Gastroesophageal sphincter (tissue), 4 donors: ENCODE measurements at regions not wholly inside any gene's neighbourhood (a gene's known extent, or its start where the extent isn't known, plus 50 kb on each side); places are given as distances from the start of the nearest gene placed in this dataset.

Experiments
- ATAC-seq: fragments of 150-250 bp; one replicate; pipeline ENCODE4 v1.9.1; 2016; ENCODE audit warnings: mild to moderate bottlenecking, moderate library complexity
- H3K27ac ChIP-seq, 4 donors: fragments of 200-600 bp; sonication (generic) in 3 of 4; 1 replicate in 3 of 4; 2 replicates in 1 of 4; pipeline ENCODE4 v1.5.1; 2016 to 2019
- H3K27me3 ChIP-seq: fragments of 200-600 bp; sonication (generic); one replicate; pipeline ENCODE4 v1.5.1; 2019
- H3K36me3 ChIP-seq, 2 donors: fragments of 200-600 bp; sonication (generic); one replicate each; pipeline ENCODE4 v1.5.1; 2019; ENCODE audit warnings: control low read depth in 1 of 2
- H3K4me1 ChIP-seq, 3 donors: fragments of 200-600 bp; sonication (generic); 1 replicate in 2 of 3; 2 replicates in 1 of 3; pipeline ENCODE4 v1.5.1; 2016 to 2019; ENCODE audit warnings: control low read depth in 2 of 3
- H3K4me3 ChIP-seq, 2 donors: fragments of 200-600 bp; sonication (generic); one replicate each; pipeline ENCODE4 v1.5.1; 2019; ENCODE audit warnings: mild to moderate bottlenecking in 1 of 2, moderate library complexity in 1 of 2
- H3K9me3 ChIP-seq, 3 donors: fragments of 200-600 bp; sonication (generic); one replicate each; pipeline ENCODE4 v1.5.1; 2017 to 2019; ENCODE audit warnings: control low read depth in 2 of 3
- CTCF ChIP-seq, 4 experiments: fragments of 200-600 bp in 2 of 4; fragments of 450-650 bp in 2 of 4; sonication (generic) in 1 of 4; IDR thresholded peaks; one replicate each; pipeline ENCODE4 v1.5.1; 2017 to 2019; ENCODE audit warnings: antibody characterized with exemption in 4 of 4, mild to moderate bottlenecking in 2 of 4, moderate library complexity in 2 of 4
- EP300 ChIP-seq: sonication (generic); formaldehyde crosslinking; IDR thresholded peaks from one replicate; pipeline ENCODE4 v1.6.1; 2017; ENCODE audit warnings: antibody characterized with exemption, mild to moderate bottlenecking
- POLR2A ChIP-seq, 2 donors: fragments of 450-650 bp; IDR thresholded peaks; one replicate each; pipeline ENCODE4 v1.6.1; 2017; ENCODE audit warnings: antibody characterized with exemption in 2 of 2, mild to moderate bottlenecking in 2 of 2, moderate library complexity in 1 of 2
- POLR2AphosphoS5 ChIP-seq: sonication (generic); formaldehyde crosslinking; IDR thresholded peaks from one replicate; pipeline ENCODE4 v1.6.1; 2017; ENCODE audit warnings: antibody characterized with exemption
- WGBS, 2 donors: methylation state at CpG; one replicate each; pipeline ENCODE4 v1.1.5; 2018; ENCODE audit warnings: low coverage in 1 of 2; 5-methylcytosine and 5-hydroxymethylcytosine counted together

- Histone ChIP-seq H3K9me3 (peaks cover 0 to 19% (median 0%) of the 10 kb centered on the region in 3 donors), H3K36me3 (no peaks in the 10 kb centered on the region), H3K4me3 (no peak overlapping the region), H3K27ac (no peak overlapping the region), H3K4me1 (peaks cover 0 to 15% (median 0%) of the 10 kb centered on the region in 3 donors), H3K27me3 (peaks cover 39% of the 10 kb centered on the region)
- 66 to 100% methylated on average over 1 to 2 of the region's 2 CpGs for WGBS, 2 donors
- no peak for ATAC-seq
- TF ChIP-seq POLR2AphosphoS5 (no peak), POLR2A (IDR thresholded peaks at IDR 0.05) (no peak), CTCF (IDR thresholded peaks at IDR 0.05) (no peak), EP300 (no peak)
Measured at GRCh38 chr16:86939609-86940008, 361.3 kb downstream of the FOXL1 start.

DNA sequence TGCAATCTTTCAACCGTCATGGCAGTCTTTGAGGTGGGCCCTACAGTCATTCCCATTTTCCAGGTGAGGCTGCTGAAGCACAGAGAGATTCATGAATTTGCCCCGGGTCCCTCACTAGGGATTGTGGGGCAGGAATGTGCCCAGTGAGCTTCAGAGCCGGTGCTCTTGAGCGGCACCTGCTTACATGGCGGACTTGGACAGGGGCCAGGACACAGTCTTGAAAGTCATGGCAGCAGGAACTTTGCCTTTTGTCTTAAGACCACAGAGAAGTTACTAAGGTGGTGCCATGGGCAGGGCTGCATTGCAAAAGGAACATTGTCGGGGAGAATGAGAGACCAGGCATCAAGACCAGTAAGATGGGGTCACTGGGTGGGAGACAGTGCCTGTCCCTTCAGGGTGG, 363.4 kb downstream of the FOXL1 start:
- no peaks in the 10 kb centered on the region for H3K36me3 ChIP-seq
- ATAC-seq, result no peak
- 75 to 100% methylated on average over 1 to 2 of the region's 6 CpGs for WGBS, 2 donors
- H3K9me3 ChIP-seq, result peaks cover 0 to 19% (median 0%) of the 10 kb centered on the region in 3 donors
- TF ChIP-seq POLR2A (IDR thresholded peaks at IDR 0.05) (no peak), CTCF (IDR thresholded peaks at IDR 0.05) (no peak), POLR2AphosphoS5 (no peak), EP300 (no peak)
- H3K27me3 ChIP-seq, result peaks cover 24% of the 10 kb centered on the region
- no peak overlapping the region for H3K4me3 ChIP-seq
- H3K27ac ChIP-seq, result no peak overlapping the region
- H3K4me1 ChIP-seq, result peaks cover 0 to 15% (median 0%) of the 10 kb centered on the region in 3 donors

- Histone ChIP-seq H3K27me3 (peaks cover 25% of the 10 kb centered on the region), H3K4me3 (no peak overlapping the region), H3K27ac (peak overlapping the region in 1 of 4 donors; percentile 23), H3K9me3 (peaks cover 0 to 19% (median 0%) of the 10 kb centered on the region in 3 donors), H3K36me3 (no peaks in the 10 kb centered on the region), H3K4me1 (peaks cover 0 to 15% (median 0%) of the 10 kb centered on the region in 3 donors)
- TF ChIP-seq POLR2A (IDR thresholded peaks at IDR 0.05) (no peak), POLR2AphosphoS5 (peak; percentile 38)
- no peak for ATAC-seq
- 29 to 61% methylated on average over 7 to 15 of the region's 21 CpGs for WGBS, 2 donors
Measured at GRCh38 chr16:86942151-86943051, 364.1 kb downstream of the FOXL1 start.

GRCh38 chr16:86945166-86945900, 367.0 kb downstream of the FOXL1 start:
- TF ChIP-seq POLR2A (IDR thresholded peaks at IDR 0.05) (no peak), EP300 (no peak), CTCF (IDR thresholded peaks at IDR 0.05) (no peak), POLR2AphosphoS5 (no peak)
- Histone ChIP-seq H3K27ac (no peak overlapping the region), H3K9me3 (peaks cover 0 to 6% (median 0%) of the 10 kb centered on the region in 3 donors), H3K27me3 (peaks cover 34% of the 10 kb centered on the region), H3K4me1 (peaks cover 0 to 15% (median 0%) of the 10 kb centered on the region in 3 donors), H3K4me3 (no peak overlapping the region), H3K36me3 (no peaks in the 10 kb centered on the region)
- no peak for ATAC-seq
- 83 to 89% methylated on average over 9 to 18 of the region's 22 CpGs for WGBS, 2 donors

GRCh38 chr16:86946396-86946795, 368.0 kb downstream of the FOXL1 start:
- Histone ChIP-seq H3K4me1 (peaks cover 0 to 15% (median 0%) of the 10 kb centered on the region in 3 donors), H3K9me3 (no peaks in the 10 kb centered on the region), H3K36me3 (no peaks in the 10 kb centered on the region), H3K4me3 (no peak overlapping the region), H3K27ac (no peak overlapping the region), H3K27me3 (peaks cover 34% of the 10 kb centered on the region)
- no peak for ATAC-seq
- WGBS, 2 donors, result 43 to 50% methylated on average over 4 to 6 of the region's 7 CpGs
- TF ChIP-seq POLR2A (IDR thresholded peaks at IDR 0.05) (no peak), CTCF (IDR thresholded peaks at IDR 0.05) (no peak), POLR2AphosphoS5 (no peak), EP300 (no peak)
